Panc1 (cell line): ENCODE measurements at regions not wholly inside any gene's neighbourhood (a gene's known extent, or its start where the extent isn't known, plus 50 kb on each side); places are given as distances from the start of the nearest gene placed in this dataset.

Source experiments
- ATAC-seq: fragments of 200-7000 bp; cut with Tn5 transposase; 2 replicates; pipeline ENCODE4 v1.9.1; 2020; ENCODE audit warnings: mild to moderate bottlenecking, moderate library complexity
- BruUV-seq: library from RNA; stranded (reverse); fragments of 400-500 nt; replicated peaks from 2 replicates; lab custom pipeline; 2021; lab: Mats Ljungman, UMichigan
- CTCF ChIA-PET: fragments of 300-600 bp; sonication (Branson Sonifier 250); formaldehyde crosslinking; loops from one replicate; lab custom pipeline; 2022; ENCODE audit warnings: antibody characterized with exemption; lab: Charles Lee
- POLR2A ChIA-PET: fragments of 300-600 bp; sonication (Branson Sonifier 250); formaldehyde crosslinking; loops from one replicate; lab custom pipeline; 2022; ENCODE audit warnings: antibody characterized with exemption; lab: Charles Lee
- DNase-seq: peaks from one replicate; pipeline ENCODE4 v3.0.0-alpha.2; 2010; ENCODE audit warnings: low read depth, low spot score
- H3K27ac ChIP-seq: 2 replicates; pipeline ENCODE4 v1.5.1; 2011; ENCODE audit warnings: mild to moderate bottlenecking, low read length, inconsistent platforms
- H3K27me3 ChIP-seq: fragments of 200-500 bp; sonication (Bioruptor generic); 2 replicates; pipeline ENCODE4 v1.6.0; 2014; ENCODE audit warnings: low read length, inconsistent platforms; ENCODE audit not compliant: control insufficient read depth, insufficient read depth
- H3K36me3 ChIP-seq: fragments of 200-500 bp; sonication (Bioruptor generic); 2 replicates; pipeline ENCODE4 v1.5.1; 2014; ENCODE audit warnings: inconsistent platforms, mild to moderate bottlenecking, low read length, moderate library complexity; ENCODE audit not compliant: control insufficient read depth, insufficient read depth
- H3K4me1 ChIP-seq: 2 replicates; pipeline ENCODE4 v1.5.1; 2011; ENCODE audit warnings: inconsistent platforms, mild to moderate bottlenecking, low read length, moderate library complexity; ENCODE audit not compliant: control insufficient read depth, insufficient read depth
- H3K4me3 ChIP-seq, 2 experiments: 2 replicates each; pipeline ENCODE4 v1.5.1; 2011 to 2012; ENCODE audit warnings: low read depth in 2 of 2, low read length in 2 of 2, mild to moderate bottlenecking in 2 of 2, inconsistent platforms in 1 of 2, moderate library complexity in 1 of 2
- H3K9me3 ChIP-seq: fragments of 200-500 bp; sonication (Bioruptor generic); 2 replicates; pipeline ENCODE4 v1.5.1; 2014; ENCODE audit warnings: low read depth, mild to moderate bottlenecking, inconsistent platforms, low read length, moderate library complexity; ENCODE audit not compliant: control insufficient read depth, insufficient read depth
- CTCF ChIP-seq: fragments of 450-650 bp; IDR thresholded peaks from 2 replicates; pipeline ENCODE4 v1.5.1; 2017; ENCODE audit warnings: mild to moderate bottlenecking
- POLR2AphosphoS5 ChIP-seq: IDR thresholded peaks from 2 replicates; pipeline ENCODE4 v1.6.1; 2012; ENCODE audit warnings: mild to moderate bottlenecking, low read depth, low read length, moderate library complexity
- SIN3A ChIP-seq: IDR thresholded peaks from 2 replicates; pipeline ENCODE4 v1.6.1; 2012; ENCODE audit warnings: low read depth, mild to moderate bottlenecking, low read length, moderate library complexity, borderline replicate concordance; ENCODE audit not compliant: insufficient read depth
- TCF7L2 ChIP-seq: IDR thresholded peaks from 2 replicates; pipeline ENCODE4 v1.6.1; 2011; ENCODE audit warnings: mild to moderate bottlenecking, low read depth, low read length, inconsistent platforms
- in situ Hi-C: cut with HindIII; loops from 2 replicates; pipeline ENCODE4 v1.10.0; 2016; ENCODE audit warnings: low sequenced_read_pairs, low pct_unique_long_range_greater_than_20kb
- intact Hi-C: fragments of 100-400 bp; cut with micrococcal nuclease; formaldehyde crosslinking; loops from one replicate; pipeline ENCODE4 v1.10.0; 2022; ENCODE audit not compliant: unreplicated experiment
- TF ChIP-seq, protein P1 (sequence below), 2 experiments: IDR thresholded peaks; 2 replicates each; pipeline ENCODE4 v1.6.1; 2011 to 2012; ENCODE audit warnings: low read depth in 2 of 2, control low read depth in 1 of 2, low read length in 1 of 2, mild to moderate bottlenecking in 1 of 2, moderate library complexity in 1 of 2; ENCODE audit not compliant: insufficient read depth in 1 of 2

DNA sequence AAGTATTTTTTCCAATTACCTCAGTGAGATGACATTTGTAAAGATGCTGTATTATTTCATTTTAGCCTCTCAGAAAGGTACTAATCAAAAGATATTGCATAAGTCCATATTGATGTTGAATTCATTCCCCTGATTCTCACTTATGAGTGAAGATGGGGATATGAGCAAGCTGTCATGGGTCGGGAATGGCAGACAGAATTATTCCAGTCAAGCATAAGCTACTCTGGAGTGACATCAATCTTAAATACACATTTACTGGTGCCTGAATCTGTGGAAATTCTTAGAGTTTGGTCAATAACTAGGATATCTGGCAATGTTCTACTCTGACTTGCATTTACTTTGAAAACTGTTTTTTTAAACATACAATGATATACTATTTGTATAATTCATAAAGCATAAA is 283.8 kb upstream of the PCDH7 start:
- TF ChIP-seq CTCF (no peak), TCF7L2 (no peak), SIN3A (no peak), POLR2AphosphoS5 (no peak)
- TF ChIP-seq, protein P1, sequence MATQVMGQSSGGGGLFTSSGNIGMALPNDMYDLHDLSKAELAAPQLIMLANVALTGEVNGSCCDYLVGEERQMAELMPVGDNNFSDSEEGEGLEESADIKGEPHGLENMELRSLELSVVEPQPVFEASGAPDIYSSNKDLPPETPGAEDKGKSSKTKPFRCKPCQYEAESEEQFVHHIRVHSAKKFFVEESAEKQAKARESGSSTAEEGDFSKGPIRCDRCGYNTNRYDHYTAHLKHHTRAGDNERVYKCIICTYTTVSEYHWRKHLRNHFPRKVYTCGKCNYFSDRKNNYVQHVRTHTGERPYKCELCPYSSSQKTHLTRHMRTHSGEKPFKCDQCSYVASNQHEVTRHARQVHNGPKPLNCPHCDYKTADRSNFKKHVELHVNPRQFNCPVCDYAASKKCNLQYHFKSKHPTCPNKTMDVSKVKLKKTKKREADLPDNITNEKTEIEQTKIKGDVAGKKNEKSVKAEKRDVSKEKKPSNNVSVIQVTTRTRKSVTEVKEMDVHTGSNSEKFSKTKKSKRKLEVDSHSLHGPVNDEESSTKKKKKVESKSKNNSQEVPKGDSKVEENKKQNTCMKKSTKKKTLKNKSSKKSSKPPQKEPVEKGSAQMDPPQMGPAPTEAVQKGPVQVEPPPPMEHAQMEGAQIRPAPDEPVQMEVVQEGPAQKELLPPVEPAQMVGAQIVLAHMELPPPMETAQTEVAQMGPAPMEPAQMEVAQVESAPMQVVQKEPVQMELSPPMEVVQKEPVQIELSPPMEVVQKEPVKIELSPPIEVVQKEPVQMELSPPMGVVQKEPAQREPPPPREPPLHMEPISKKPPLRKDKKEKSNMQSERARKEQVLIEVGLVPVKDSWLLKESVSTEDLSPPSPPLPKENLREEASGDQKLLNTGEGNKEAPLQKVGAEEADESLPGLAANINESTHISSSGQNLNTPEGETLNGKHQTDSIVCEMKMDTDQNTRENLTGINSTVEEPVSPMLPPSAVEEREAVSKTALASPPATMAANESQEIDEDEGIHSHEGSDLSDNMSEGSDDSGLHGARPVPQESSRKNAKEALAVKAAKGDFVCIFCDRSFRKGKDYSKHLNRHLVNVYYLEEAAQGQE (IDR thresholded peaks at IDR 0.05; ENCODE audit: insufficient read depth in 1 of 2, low read depth in 2 of 2, low read length in 1 of 2) = no peak
- Histone ChIP-seq H3K36me3 (no peaks in the 10 kb centered on the region), H3K27me3 (no peaks in the 10 kb centered on the region), H3K4me1 (no peaks in the 10 kb centered on the region), H3K27ac (no peak overlapping the region), H3K4me3 (no peak overlapping the region), H3K9me3 (no peaks in the 10 kb centered on the region)
- no peak for DNase-seq
- no TSS peak for BruUV-seq
- in situ Hi-C loops (no loop called here), intact Hi-C loops (no loop called here)
- CTCF ChIA-PET = no interaction called here
- ATAC-seq = no peak
- POLR2A ChIA-PET = no interaction called here

GRCh38 chr4:30437316-30437715 is 282.9 kb upstream of the PCDH7 start:
- ChIA-PET CTCF (no interaction called here), POLR2A (no interaction called here)
- H3K27ac ChIP-seq = no peak overlapping the region
- intact Hi-C loops = no loop called here
- no TSS peak for BruUV-seq
- H3K9me3 ChIP-seq = no peaks in the 10 kb centered on the region
- H3K4me1 ChIP-seq = no peaks in the 10 kb centered on the region
- H3K36me3 ChIP-seq = no peaks in the 10 kb centered on the region
- ATAC-seq (no peak), DNase-seq (no peak)
- TF ChIP-seq TCF7L2 (no peak), SIN3A (no peak), POLR2AphosphoS5 (no peak), CTCF (no peak)
- TF ChIP-seq, protein P1 (IDR thresholded peaks at IDR 0.05; ENCODE audit: insufficient read depth in 1 of 2, low read depth in 2 of 2, low read length in 1 of 2) = no peak
- H3K4me3 ChIP-seq = no peak overlapping the region
- in situ Hi-C loops = no loop called here
- H3K27me3 ChIP-seq = no peaks in the 10 kb centered on the region
